Neuron (in vitro differentiated cells): ENCODE measurements at regions not wholly inside any gene's neighbourhood (a gene's known extent, or its start where the extent isn't known, plus 50 kb on each side); places are given as distances from the start of the nearest gene placed in this dataset.

Experiments used
- H2AFZ ChIP-seq: one replicate; pipeline ENCODE4 v1.6.1; 2013; ENCODE audit warnings: low read depth, mild to moderate bottlenecking, inconsistent platforms, low read length, moderate library complexity
- H3K27me3 ChIP-seq: one replicate; pipeline ENCODE4 v1.6.1; 2013; ENCODE audit warnings: low read length; ENCODE audit not compliant: insufficient read depth
- H3K36me3 ChIP-seq: one replicate; pipeline ENCODE4 v1.6.1; 2013; ENCODE audit warnings: low read length; ENCODE audit not compliant: insufficient read depth
- H3K4me1 ChIP-seq: one replicate; pipeline ENCODE4 v1.6.1; 2013; ENCODE audit warnings: low read length; ENCODE audit not compliant: insufficient read depth
- H3K4me3 ChIP-seq: 2 replicates; pipeline ENCODE4 v1.5.1; 2013; ENCODE audit warnings: mild to moderate bottlenecking, low read length, moderate library complexity
- H3K9me3 ChIP-seq: one replicate; pipeline ENCODE4 v1.6.1; 2013; ENCODE audit warnings: low read length

DNA sequence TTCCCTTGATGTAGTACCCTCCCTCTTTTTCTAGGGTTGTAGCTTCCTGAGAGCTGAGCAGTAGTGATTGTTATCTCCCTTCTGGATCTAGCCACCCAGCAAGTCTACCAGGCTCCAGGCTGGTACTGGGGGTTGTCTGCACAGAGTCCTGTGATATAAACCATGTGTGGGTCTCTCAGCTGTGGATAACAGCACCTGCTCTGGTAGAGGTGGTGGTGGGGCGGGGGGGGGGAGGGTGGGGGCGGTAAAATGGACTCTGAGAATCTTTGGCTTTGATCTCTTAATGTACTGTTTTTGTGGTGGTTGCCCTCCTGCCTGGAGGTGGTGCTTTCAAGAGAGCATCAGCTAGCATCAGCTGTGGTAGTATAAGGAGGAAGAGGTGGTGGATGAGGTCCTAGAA is 302.0 kb upstream of the CHRM2 start:
- Histone ChIP-seq H3K36me3 (no peaks in the 10 kb centered on the region), H3K4me3 (no peak overlapping the region), H3K27me3 (no peaks in the 10 kb centered on the region), H3K9me3 (no peaks in the 10 kb centered on the region), H3K4me1 (no peaks in the 10 kb centered on the region), H2AFZ (no peak overlapping the region)

DNA sequence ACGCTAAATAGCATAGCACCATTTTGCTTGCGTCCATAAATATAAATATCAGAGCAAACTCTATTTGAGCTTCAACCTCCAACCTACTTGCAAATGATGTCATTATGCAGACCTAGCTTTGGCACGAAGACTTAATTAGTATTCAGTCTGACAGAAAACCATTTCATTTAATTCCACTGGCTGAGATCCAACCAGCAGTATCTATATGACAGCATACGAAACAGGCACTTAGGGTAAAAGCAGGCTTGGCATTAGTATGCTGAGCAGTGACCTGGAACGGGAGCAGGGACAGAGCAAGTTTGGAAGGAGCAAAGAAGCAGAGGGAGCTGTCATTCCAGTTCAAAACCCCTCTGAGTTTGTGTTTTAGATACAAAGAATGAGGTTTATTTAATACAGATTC is 312.5 kb upstream of the CHRM2 start:
- peaks cover 23% of the 10 kb centered on the region for H3K4me1 ChIP-seq
- H3K27me3 ChIP-seq: no peaks in the 10 kb centered on the region
- H2AFZ ChIP-seq: no peak overlapping the region
- H3K36me3 ChIP-seq: no peaks in the 10 kb centered on the region
- H3K4me3 ChIP-seq: no peak overlapping the region
- H3K9me3 ChIP-seq: no peaks in the 10 kb centered on the region

DNA sequence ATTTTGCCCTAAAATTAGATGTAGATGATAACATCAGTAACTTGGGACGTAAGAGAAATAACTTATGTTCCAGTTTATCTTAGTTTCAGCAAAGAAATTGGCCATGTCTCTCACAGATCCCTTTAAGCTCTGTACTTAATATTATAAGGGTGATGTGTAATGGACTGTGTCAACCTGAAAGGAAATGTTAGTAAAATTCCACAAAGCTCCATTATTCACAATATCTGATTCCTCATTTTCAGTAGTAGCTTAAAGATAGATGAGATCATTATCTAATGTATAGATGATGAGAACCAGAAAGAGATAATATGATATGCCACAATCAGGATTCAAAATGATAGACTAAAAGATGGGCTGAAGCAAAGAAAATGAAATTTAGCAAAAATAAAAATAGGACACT is 316.8 kb upstream of the CHRM2 start:
- no peaks in the 10 kb centered on the region for H3K27me3 ChIP-seq
- no peak overlapping the region for H2AFZ ChIP-seq
- H3K9me3 ChIP-seq: no peaks in the 10 kb centered on the region
- no peaks in the 10 kb centered on the region for H3K36me3 ChIP-seq
- H3K4me3 ChIP-seq: no peak overlapping the region
- H3K4me1 ChIP-seq: peaks cover 36% of the 10 kb centered on the region

GRCh38 chr7:136549756-136550155 is 318.7 kb upstream of the CHRM2 start:
- Histone ChIP-seq H3K4me1 (peaks cover 25% of the 10 kb centered on the region), H3K9me3 (no peaks in the 10 kb centered on the region), H2AFZ (no peak overlapping the region), H3K4me3 (no peak overlapping the region), H3K36me3 (no peaks in the 10 kb centered on the region), H3K27me3 (no peaks in the 10 kb centered on the region)

DNA sequence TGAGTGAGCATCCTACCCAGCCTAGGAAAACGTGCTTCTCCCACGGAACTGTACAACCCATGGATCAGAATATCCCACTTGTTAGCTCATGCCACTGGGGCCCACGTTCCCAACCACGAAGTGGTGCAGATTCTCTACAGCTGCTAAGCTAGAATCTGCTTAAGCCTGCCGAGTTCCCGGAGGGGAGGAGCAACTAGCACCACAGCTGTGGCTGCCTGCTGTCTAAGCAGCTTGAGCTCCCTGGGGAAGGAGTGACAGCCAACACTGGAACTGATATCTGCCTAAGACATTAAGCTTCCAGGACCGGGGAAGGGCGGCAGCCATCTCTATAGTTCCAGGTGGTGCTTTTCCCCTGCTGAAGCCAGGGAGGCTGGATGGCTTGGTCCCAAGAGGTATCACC is 334.7 kb upstream of the CHRM2 start:
- Histone ChIP-seq H3K27me3 (no peaks in the 10 kb centered on the region), H3K4me1 (peaks cover 8% of the 10 kb centered on the region), H3K36me3 (no peaks in the 10 kb centered on the region), H3K9me3 (no peaks in the 10 kb centered on the region), H2AFZ (no peak overlapping the region), H3K4me3 (no peak overlapping the region)

- Histone ChIP-seq H3K27me3 (no peaks in the 10 kb centered on the region), H3K9me3 (peaks cover 2% of the 10 kb centered on the region), H3K36me3 (no peaks in the 10 kb centered on the region), H2AFZ (no peak overlapping the region), H3K4me3 (no peak overlapping the region), H3K4me1 (peaks cover 8% of the 10 kb centered on the region)
Observed at GRCh38 chr7:136530831-136531230, 337.6 kb upstream of the CHRM2 start.

GRCh38 chr7:136528329-136528728 is 340.1 kb upstream of the CHRM2 start:
- Histone ChIP-seq H3K27me3 (no peaks in the 10 kb centered on the region), H3K9me3 (peaks cover 2% of the 10 kb centered on the region), H3K4me1 (peaks cover 16% of the 10 kb centered on the region), H3K36me3 (no peaks in the 10 kb centered on the region), H3K4me3 (no peak overlapping the region), H2AFZ (no peak overlapping the region)

- Histone ChIP-seq H3K27me3 (no peaks in the 10 kb centered on the region), H3K4me1 (peaks cover 16% of the 10 kb centered on the region), H3K36me3 (no peaks in the 10 kb centered on the region), H2AFZ (no peak overlapping the region), H3K9me3 (peaks cover 2% of the 10 kb centered on the region), H3K4me3 (no peak overlapping the region)
Observed at GRCh38 chr7:136527554-136527953, 340.9 kb upstream of the CHRM2 start.

GRCh38 chr7:136526408-136527105 is 341.9 kb upstream of the CHRM2 start:
- Histone ChIP-seq H3K4me1 (peaks cover 16% of the 10 kb centered on the region), H3K4me3 (no peak overlapping the region), H3K27me3 (no peaks in the 10 kb centered on the region), H3K36me3 (no peaks in the 10 kb centered on the region), H3K9me3 (peaks cover 2% of the 10 kb centered on the region), H2AFZ (no peak overlapping the region)

- Histone ChIP-seq H2AFZ (no peak overlapping the region), H3K27me3 (no peaks in the 10 kb centered on the region), H3K4me3 (no peak overlapping the region), H3K4me1 (peaks cover 8% of the 10 kb centered on the region), H3K36me3 (no peaks in the 10 kb centered on the region), H3K9me3 (peaks cover 2% of the 10 kb centered on the region)
Observed at GRCh38 chr7:136523571-136523970, 344.9 kb upstream of the CHRM2 start.

- H3K9me3 ChIP-seq: no peaks in the 10 kb centered on the region
- H3K36me3 ChIP-seq: no peaks in the 10 kb centered on the region
- no peak overlapping the region for H2AFZ ChIP-seq
- no peaks in the 10 kb centered on the region for H3K27me3 ChIP-seq
- H3K4me3 ChIP-seq: no peak overlapping the region
- peaks cover 6% of the 10 kb centered on the region for H3K4me1 ChIP-seq
Observed at GRCh38 chr7:136517971-136518370, 350.5 kb upstream of the CHRM2 start.

- Histone ChIP-seq H3K9me3 (no peaks in the 10 kb centered on the region), H3K27me3 (no peaks in the 10 kb centered on the region), H3K4me1 (peaks cover 11% of the 10 kb centered on the region), H3K4me3 (no peak overlapping the region), H2AFZ (no peak overlapping the region), H3K36me3 (no peaks in the 10 kb centered on the region)
Observed at GRCh38 chr7:136514776-136515175, 353.7 kb upstream of the CHRM2 start.

GRCh38 chr7:136513744-136514143 is 354.7 kb upstream of the CHRM2 start:
- H3K4me3 ChIP-seq: no peak overlapping the region
- H3K36me3 ChIP-seq: no peaks in the 10 kb centered on the region
- no peaks in the 10 kb centered on the region for H3K27me3 ChIP-seq
- no peak overlapping the region for H2AFZ ChIP-seq
- peaks cover 18% of the 10 kb centered on the region for H3K4me1 ChIP-seq
- no peaks in the 10 kb centered on the region for H3K9me3 ChIP-seq

DNA sequence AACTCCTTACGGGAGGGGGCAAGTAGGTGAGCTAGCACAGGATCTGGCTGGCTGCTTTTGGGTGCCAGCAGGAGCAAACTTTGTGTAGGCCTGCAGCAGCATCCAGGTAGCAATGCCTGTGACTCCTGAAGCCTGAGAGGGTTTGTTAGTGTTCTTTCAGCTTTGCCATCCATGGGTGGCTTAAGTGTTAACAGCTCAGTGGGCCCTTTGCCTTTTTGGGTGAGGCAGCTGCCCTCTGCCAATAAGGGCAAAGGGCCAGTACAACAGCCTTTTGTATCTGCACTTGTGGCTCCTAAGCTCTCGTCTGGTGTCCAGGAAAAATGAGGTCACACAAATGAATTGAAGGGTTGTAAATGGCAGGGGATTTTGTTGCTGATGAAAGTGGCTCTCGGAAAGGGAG is 359.0 kb upstream of the CHRM2 start:
- H2AFZ ChIP-seq: no peak overlapping the region
- H3K9me3 ChIP-seq: no peaks in the 10 kb centered on the region
- H3K27me3 ChIP-seq: no peaks in the 10 kb centered on the region
- H3K36me3 ChIP-seq: no peaks in the 10 kb centered on the region
- H3K4me1 ChIP-seq: peaks cover 12% of the 10 kb centered on the region
- H3K4me3 ChIP-seq: no peak overlapping the region
